ENCODE measurements at regions not wholly inside any gene's neighbourhood (a gene's known extent, or its start where the extent isn't known, plus 50 kb on each side); places are given as distances from the start of the nearest gene placed in this dataset.

- Histone ChIP-seq H3K4me1 (ENCODE audit: insufficient read depth, low read length) (no peaks in the 10 kb centered on the region), H3K4me3 (ENCODE audit: low read length) (no peak overlapping the region), H3K9me3 (ENCODE audit: low read depth, low read length) (no peaks in the 10 kb centered on the region), H3K27me3 (ENCODE audit: insufficient read depth, low read length) (no peaks in the 10 kb centered on the region)
Observed at GRCh38 chr11:13114566-13115379, 105.7 kb downstream of the RASSF10 start.

GRCh38 chr11:13115380-13115675 lies 106.2 kb downstream of the RASSF10 start:
- Histone ChIP-seq H3K4me1 (ENCODE audit: insufficient read depth, low read length) (no peaks in the 10 kb centered on the region), H3K4me3 (ENCODE audit: low read length) (no peak overlapping the region), H3K9me3 (ENCODE audit: low read depth, low read length) (no peaks in the 10 kb centered on the region), H3K27me3 (ENCODE audit: insufficient read depth, low read length) (no peaks in the 10 kb centered on the region)

GRCh38 chr11:13116491-13116890 lies 107.4 kb downstream of the RASSF10 start:
- Histone ChIP-seq H3K4me1 (ENCODE audit: insufficient read depth, low read length) (no peaks in the 10 kb centered on the region), H3K4me3 (ENCODE audit: low read length) (no peak overlapping the region), H3K9me3 (ENCODE audit: low read depth, low read length) (no peaks in the 10 kb centered on the region), H3K27me3 (ENCODE audit: insufficient read depth, low read length) (no peaks in the 10 kb centered on the region)

GRCh38 chr11:13117344-13117743 lies 108.2 kb downstream of the RASSF10 start:
- H3K4me3 ChIP-seq (ENCODE audit: low read length), result no peak overlapping the region
- no peaks in the 10 kb centered on the region for H3K27me3 ChIP-seq (ENCODE audit: insufficient read depth, low read length)
- no peaks in the 10 kb centered on the region for H3K4me1 ChIP-seq (ENCODE audit: insufficient read depth, low read length)
- no peaks in the 10 kb centered on the region for H3K9me3 ChIP-seq (ENCODE audit: low read depth, low read length)

GRCh38 chr11:13118194-13118593 lies 109.1 kb downstream of the RASSF10 start:
- Histone ChIP-seq H3K4me1 (ENCODE audit: insufficient read depth, low read length) (no peaks in the 10 kb centered on the region), H3K4me3 (ENCODE audit: low read length) (no peak overlapping the region), H3K27me3 (ENCODE audit: insufficient read depth, low read length) (peaks cover 6% of the 10 kb centered on the region), H3K9me3 (ENCODE audit: low read depth, low read length) (peaks cover 4% of the 10 kb centered on the region)

GRCh38 chr11:13118650-13119049 lies 109.5 kb downstream of the RASSF10 start:
- Histone ChIP-seq H3K4me1 (ENCODE audit: insufficient read depth, low read length) (no peaks in the 10 kb centered on the region), H3K9me3 (ENCODE audit: low read depth, low read length) (peaks cover 4% of the 10 kb centered on the region), H3K27me3 (ENCODE audit: insufficient read depth, low read length) (peaks cover 6% of the 10 kb centered on the region), H3K4me3 (ENCODE audit: low read length) (no peak overlapping the region)

GRCh38 chr11:13119361-13119760 lies 110.2 kb downstream of the RASSF10 start:
- Histone ChIP-seq H3K4me1 (ENCODE audit: insufficient read depth, low read length) (no peaks in the 10 kb centered on the region), H3K27me3 (ENCODE audit: insufficient read depth, low read length) (peaks cover 6% of the 10 kb centered on the region), H3K4me3 (ENCODE audit: low read length) (no peak overlapping the region), H3K9me3 (ENCODE audit: low read depth, low read length) (peaks cover 4% of the 10 kb centered on the region)

- H3K4me1 ChIP-seq (ENCODE audit: insufficient read depth, low read length), result no peaks in the 10 kb centered on the region
- H3K27me3 ChIP-seq (ENCODE audit: insufficient read depth, low read length), result peaks cover 6% of the 10 kb centered on the region
- no peak overlapping the region for H3K4me3 ChIP-seq (ENCODE audit: low read length)
- peaks cover 4% of the 10 kb centered on the region for H3K9me3 ChIP-seq (ENCODE audit: low read depth, low read length)
Observed at GRCh38 chr11:13119941-13120520, 110.9 kb downstream of the RASSF10 start.

GRCh38 chr11:13120691-13121090 lies 111.6 kb downstream of the RASSF10 start:
- Histone ChIP-seq H3K27me3 (ENCODE audit: insufficient read depth, low read length) (peaks cover 9% of the 10 kb centered on the region), H3K4me1 (ENCODE audit: insufficient read depth, low read length) (no peaks in the 10 kb centered on the region), H3K9me3 (ENCODE audit: low read depth, low read length) (peaks cover 4% of the 10 kb centered on the region), H3K4me3 (ENCODE audit: low read length) (no peak overlapping the region)

- Histone ChIP-seq H3K9me3 (ENCODE audit: low read depth, low read length) (peaks cover 4% of the 10 kb centered on the region), H3K4me3 (ENCODE audit: low read length) (no peak overlapping the region), H3K27me3 (ENCODE audit: insufficient read depth, low read length) (peaks cover 11% of the 10 kb centered on the region), H3K4me1 (ENCODE audit: insufficient read depth, low read length) (no peaks in the 10 kb centered on the region)
Observed at GRCh38 chr11:13126430-13126829, 117.3 kb downstream of the RASSF10 start.

GRCh38 chr11:13127161-13127560 lies 118.0 kb downstream of the RASSF10 start:
- H3K4me1 ChIP-seq (ENCODE audit: insufficient read depth, low read length), result no peaks in the 10 kb centered on the region
- H3K9me3 ChIP-seq (ENCODE audit: low read depth, low read length), result peaks cover 4% of the 10 kb centered on the region
- no peak overlapping the region for H3K4me3 ChIP-seq (ENCODE audit: low read length)
- peaks cover 11% of the 10 kb centered on the region for H3K27me3 ChIP-seq (ENCODE audit: insufficient read depth, low read length)

- H3K9me3 ChIP-seq (ENCODE audit: low read depth, low read length), result no peaks in the 10 kb centered on the region
- no peak overlapping the region for H3K4me3 ChIP-seq (ENCODE audit: low read length)
- peaks cover 6% of the 10 kb centered on the region for H3K27me3 ChIP-seq (ENCODE audit: insufficient read depth, low read length)
- H3K4me1 ChIP-seq (ENCODE audit: insufficient read depth, low read length), result no peaks in the 10 kb centered on the region
Observed at GRCh38 chr11:13128354-13128753, 119.2 kb downstream of the RASSF10 start.

GRCh38 chr11:13134066-13134465 lies 125.0 kb downstream of the RASSF10 start:
- no peaks in the 10 kb centered on the region for H3K9me3 ChIP-seq (ENCODE audit: low read depth, low read length)
- H3K4me3 ChIP-seq (ENCODE audit: low read length), result no peak overlapping the region
- peaks cover 3% of the 10 kb centered on the region for H3K27me3 ChIP-seq (ENCODE audit: insufficient read depth, low read length)
- H3K4me1 ChIP-seq (ENCODE audit: insufficient read depth, low read length), result no peaks in the 10 kb centered on the region

GRCh38 chr11:13134886-13135285 lies 125.8 kb downstream of the RASSF10 start:
- H3K4me1 ChIP-seq (ENCODE audit: insufficient read depth, low read length), result no peaks in the 10 kb centered on the region
- H3K9me3 ChIP-seq (ENCODE audit: low read depth, low read length), result no peaks in the 10 kb centered on the region
- H3K27me3 ChIP-seq (ENCODE audit: insufficient read depth, low read length), result peaks cover 3% of the 10 kb centered on the region
- H3K4me3 ChIP-seq (ENCODE audit: low read length), result no peak overlapping the region

GRCh38 chr11:13135385-13136271 lies 126.5 kb downstream of the RASSF10 start:
- Histone ChIP-seq H3K27me3 (ENCODE audit: insufficient read depth, low read length) (peaks cover 3% of the 10 kb centered on the region), H3K4me3 (ENCODE audit: low read length) (no peak overlapping the region), H3K4me1 (ENCODE audit: insufficient read depth, low read length) (no peaks in the 10 kb centered on the region), H3K9me3 (ENCODE audit: low read depth, low read length) (no peaks in the 10 kb centered on the region)
